ENCODE measurements at regions not wholly inside any gene's neighbourhood (a gene's known extent, or its start where the extent isn't known, plus 50 kb on each side); places are given as distances from the start of the nearest gene placed in this dataset.

- TF ChIP-seq CTCF (conservative IDR thresholded peaks at IDR 0.05; ENCODE audit: low read depth, low read length) = no peak
- no peak overlapping the region for H3K4me3 ChIP-seq (ENCODE audit: low read depth, low read length)
- DNase-seq (ENCODE audit: low read depth) = no peak
These were observed 74.0 kb upstream of the DOCK9 start for GRCh38 chr13:99051768-99052455.

GRCh38 chr13:99053636-99054233 is 75.9 kb upstream of the DOCK9 start:
- H3K4me3 ChIP-seq (ENCODE audit: low read depth, low read length) = no peak overlapping the region
- no peak for DNase-seq (ENCODE audit: low read depth)
- TF ChIP-seq CTCF (conservative IDR thresholded peaks at IDR 0.05; ENCODE audit: low read depth, low read length) = no peak

- DNase-seq (ENCODE audit: low read depth) = no peak
- no peak overlapping the region for H3K4me3 ChIP-seq (ENCODE audit: low read depth, low read length)
- no peak for TF ChIP-seq CTCF (conservative IDR thresholded peaks at IDR 0.05; ENCODE audit: low read depth, low read length)
These were observed 77.4 kb upstream of the DOCK9 start for GRCh38 chr13:99055281-99055680.

- DNase-seq (ENCODE audit: low read depth) = no peak
- no peak overlapping the region for H3K4me3 ChIP-seq (ENCODE audit: low read depth, low read length)
- no peak for TF ChIP-seq CTCF (conservative IDR thresholded peaks at IDR 0.05; ENCODE audit: low read depth, low read length)
These were observed 77.9 kb upstream of the DOCK9 start for GRCh38 chr13:99055735-99056134.

GRCh38 chr13:99056381-99057014 is 78.6 kb upstream of the DOCK9 start:
- DNase-seq (ENCODE audit: low read depth) = no peak
- TF ChIP-seq CTCF (conservative IDR thresholded peaks at IDR 0.05; ENCODE audit: low read depth, low read length) = no peak
- H3K4me3 ChIP-seq (ENCODE audit: low read depth, low read length) = no peak overlapping the region

GRCh38 chr13:99057310-99057975 is 79.6 kb upstream of the DOCK9 start:
- no peak for TF ChIP-seq CTCF (conservative IDR thresholded peaks at IDR 0.05; ENCODE audit: low read depth, low read length)
- DNase-seq (ENCODE audit: low read depth) = peak; percentile 63
- no peak overlapping the region for H3K4me3 ChIP-seq (ENCODE audit: low read depth, low read length)

Measured in choroid plexus epithelial cell (primary cell).